Kidney (tissue), 13 donors: ENCODE measurements at regions not wholly inside any gene's neighbourhood (a gene's known extent, or its start where the extent isn't known, plus 50 kb on each side); places are given as distances from the start of the nearest gene placed in this dataset.

Experiments used
- DNase-seq, 5 donors: peaks; one replicate each; pipeline ENCODE4 v3.0.0-alpha.2; 2013 to 2020
- FAIRE-seq: peaks from 2 replicates; lab custom pipeline; 2012; peaks lifted over from hg19 to GRCh38; lab: Jason Lieb, UNC
- H3K27ac ChIP-seq, 2 donors: one replicate each; pipeline ENCODE4 v1.7.0; 2013; ENCODE audit warnings: low read depth in 2 of 2, low read length in 2 of 2, inconsistent platforms in 1 of 2
- H3K27me3 ChIP-seq: one replicate; pipeline ENCODE4 v1.7.1; 2013; ENCODE audit warnings: low read length, inconsistent platforms; ENCODE audit not compliant: control insufficient read depth, insufficient read depth
- H3K36me3 ChIP-seq, 3 donors: one replicate each; pipeline versions ENCODE4 v1.7.0 to v1.7.1; 2013; ENCODE audit warnings: low read length in 3 of 3, control low read depth in 1 of 3, inconsistent platforms in 1 of 3; ENCODE audit not compliant: insufficient read depth in 3 of 3, control insufficient read depth in 2 of 3
- H3K4me1 ChIP-seq, 3 donors: one replicate each; pipeline versions ENCODE4 v1.7.0 to v1.7.1; 2013; ENCODE audit warnings: low read length in 3 of 3, inconsistent platforms in 1 of 3, low read depth in 1 of 3; ENCODE audit not compliant: control insufficient read depth in 2 of 3, insufficient read depth in 2 of 3
- H3K4me3 ChIP-seq, 3 donors: one replicate each; pipeline versions ENCODE4 v1.7.0 to v1.8.1; 2013; ENCODE audit warnings: low read length in 3 of 3, control low read depth in 1 of 3, inconsistent platforms in 1 of 3
- H3K9ac ChIP-seq, 3 donors: one replicate each; pipeline versions ENCODE4 v1.7.0 to v1.7.1; 2013; ENCODE audit warnings: low read length in 3 of 3, control low read depth in 1 of 3, inconsistent platforms in 1 of 3
- H3K9me3 ChIP-seq, 3 donors: one replicate each; pipeline versions ENCODE4 v1.7.0 to v1.7.1; 2013; ENCODE audit warnings: low read length in 3 of 3, control low read depth in 1 of 3, inconsistent platforms in 1 of 3; ENCODE audit not compliant: control insufficient read depth in 2 of 3, insufficient read depth in 1 of 3
- intact Hi-C: fragments of 100-400 bp; cut with DNase I; formaldehyde crosslinking; loops from one replicate; pipeline ENCODE4 v1.11.1; 2022
- TF ChIP-seq, protein P1 (sequence below): IDR thresholded peaks from 3 replicates; pipeline ENCODE4 v1.5.1; 2012; ENCODE audit warnings: mild to moderate bottlenecking, moderate library complexity, borderline replicate concordance; ENCODE audit not compliant: insufficient read depth; ENCODE audit errors: extremely low read depth
- donor health status: control.
- donor health status: control.
- donor health status: control.
- donor health status: control.
- donor health status: control.
- donor health status: DM: yes; HTN: yes; CAD: no.
- donor health status: Normal renal cell carcinoma (clear cell type).

DNA sequence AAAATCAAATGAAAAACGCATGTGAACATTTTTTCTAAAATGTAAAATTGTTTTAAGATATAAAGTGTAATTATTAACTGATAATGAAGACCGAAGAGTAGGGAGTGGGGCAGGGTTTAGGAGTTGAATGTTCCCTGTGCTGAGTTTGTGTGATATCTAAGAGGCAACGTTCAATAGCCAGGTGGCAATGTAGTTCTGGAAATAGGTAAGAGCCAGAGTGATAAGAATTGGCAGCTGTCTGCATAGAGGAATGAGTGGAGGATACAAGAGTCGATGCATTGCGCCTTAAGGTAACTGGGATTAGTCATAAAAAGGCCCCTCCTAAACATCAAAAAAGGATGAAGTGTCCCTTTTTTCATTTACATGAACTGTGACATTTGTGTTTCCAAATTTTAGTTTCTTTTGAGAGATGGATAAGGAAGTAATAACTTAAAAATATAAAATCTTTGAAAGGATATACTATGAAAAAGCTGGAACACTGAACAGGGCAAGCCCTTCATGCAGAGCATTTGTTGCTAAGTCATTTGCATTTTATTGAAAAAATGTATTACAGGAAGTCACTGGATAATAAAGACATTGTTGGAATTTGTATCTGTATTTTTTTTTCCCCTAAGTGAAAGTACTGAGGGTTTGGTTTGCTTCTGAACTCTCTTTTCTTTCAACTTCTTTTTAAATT is 659.3 kb downstream of the ACTL7B start:
- Histone ChIP-seq H3K27me3 (no peaks in the 10 kb centered on the region), H3K9ac (no peak overlapping the region), H3K4me3 (no peak overlapping the region), H3K4me1 (no peaks in the 10 kb centered on the region), H3K9me3 (peaks cover 0 to 2% (median 0%) of the 10 kb centered on the region in 3 donors), H3K36me3 (no peaks in the 10 kb centered on the region), H3K27ac (no peak overlapping the region)
- TF ChIP-seq, protein P1, sequence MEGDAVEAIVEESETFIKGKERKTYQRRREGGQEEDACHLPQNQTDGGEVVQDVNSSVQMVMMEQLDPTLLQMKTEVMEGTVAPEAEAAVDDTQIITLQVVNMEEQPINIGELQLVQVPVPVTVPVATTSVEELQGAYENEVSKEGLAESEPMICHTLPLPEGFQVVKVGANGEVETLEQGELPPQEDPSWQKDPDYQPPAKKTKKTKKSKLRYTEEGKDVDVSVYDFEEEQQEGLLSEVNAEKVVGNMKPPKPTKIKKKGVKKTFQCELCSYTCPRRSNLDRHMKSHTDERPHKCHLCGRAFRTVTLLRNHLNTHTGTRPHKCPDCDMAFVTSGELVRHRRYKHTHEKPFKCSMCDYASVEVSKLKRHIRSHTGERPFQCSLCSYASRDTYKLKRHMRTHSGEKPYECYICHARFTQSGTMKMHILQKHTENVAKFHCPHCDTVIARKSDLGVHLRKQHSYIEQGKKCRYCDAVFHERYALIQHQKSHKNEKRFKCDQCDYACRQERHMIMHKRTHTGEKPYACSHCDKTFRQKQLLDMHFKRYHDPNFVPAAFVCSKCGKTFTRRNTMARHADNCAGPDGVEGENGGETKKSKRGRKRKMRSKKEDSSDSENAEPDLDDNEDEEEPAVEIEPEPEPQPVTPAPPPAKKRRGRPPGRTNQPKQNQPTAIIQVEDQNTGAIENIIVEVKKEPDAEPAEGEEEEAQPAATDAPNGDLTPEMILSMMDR = no peak
- DNase-seq (no peak), FAIRE-seq (no peak)
- intact Hi-C loops = no loop called here

DNA sequence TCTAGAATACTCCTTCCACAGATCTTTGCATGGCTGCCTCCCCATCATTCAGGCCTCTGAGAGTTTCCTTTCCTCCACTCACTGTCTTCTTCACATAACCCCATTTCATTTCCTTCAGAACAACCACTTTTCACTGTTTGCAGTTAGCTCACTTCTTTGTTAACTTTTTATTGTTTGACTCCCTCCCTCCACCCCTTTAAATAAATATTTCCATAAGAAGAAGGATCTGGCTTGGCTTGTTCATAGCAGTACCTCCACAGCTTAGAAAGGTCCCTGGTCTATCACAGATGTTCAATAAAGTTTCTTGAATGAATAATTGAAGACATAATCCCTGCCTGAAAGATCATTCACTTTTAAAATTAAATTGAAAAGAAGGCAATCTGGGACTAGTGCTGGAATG is 661.6 kb downstream of the ACTL7B start:
- Histone ChIP-seq H3K27ac (no peak overlapping the region), H3K27me3 (no peaks in the 10 kb centered on the region), H3K4me1 (no peaks in the 10 kb centered on the region), H3K9ac (no peak overlapping the region), H3K4me3 (no peak overlapping the region), H3K9me3 (no peaks in the 10 kb centered on the region), H3K36me3 (no peaks in the 10 kb centered on the region)
- TF ChIP-seq, protein P1 = no peak
- intact Hi-C loops = no loop called here
- DNase-seq = no peak
- FAIRE-seq = no peak

DNA sequence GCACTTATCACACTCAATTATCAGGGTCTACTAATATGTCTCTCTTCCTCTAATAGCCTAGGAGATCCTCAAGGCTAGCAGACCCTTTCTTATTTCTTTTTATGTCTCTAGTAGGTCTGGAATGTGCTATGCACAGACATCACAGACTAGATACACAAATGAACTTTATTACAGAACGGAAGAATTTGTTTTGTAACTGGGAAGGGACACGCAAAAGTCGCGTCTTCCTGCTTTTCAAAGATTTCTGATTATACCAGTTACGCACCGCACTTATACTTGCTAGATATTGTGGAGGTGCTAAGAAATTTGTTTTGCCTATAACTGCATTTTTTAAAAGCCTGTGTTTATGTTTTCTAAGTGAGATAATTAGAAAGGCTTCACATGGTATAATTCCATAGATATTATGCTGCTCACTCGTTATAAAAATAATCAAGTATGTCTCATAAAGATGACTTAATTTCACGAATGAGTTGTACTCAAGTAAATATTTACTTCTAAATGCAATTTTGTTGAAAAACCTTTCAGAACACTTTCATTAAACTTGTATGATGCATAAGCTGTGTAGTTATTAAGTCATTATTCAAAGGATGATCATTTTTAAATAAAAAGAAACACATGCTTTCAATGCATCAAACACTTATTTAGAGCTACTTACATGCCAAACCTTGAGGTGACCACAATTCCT is 662.6 kb downstream of the ACTL7B start:
- DNase-seq = no peak

More for the DNA sequence above, 662.6 kb downstream of the ACTL7B start:
- FAIRE-seq = no peak
- H3K9ac ChIP-seq = no peak overlapping the region
- intact Hi-C loops = no loop called here
- H3K27me3 ChIP-seq = no peaks in the 10 kb centered on the region
- no peaks in the 10 kb centered on the region for H3K9me3 ChIP-seq
- H3K4me3 ChIP-seq = no peak overlapping the region
- TF ChIP-seq, protein P1 = no peak
- no peaks in the 10 kb centered on the region for H3K4me1 ChIP-seq
- H3K27ac ChIP-seq = no peak overlapping the region
- H3K36me3 ChIP-seq = no peaks in the 10 kb centered on the region
